Hematopoietic multipotent progenitor cell treated with erythropoietin and hydrocortisone succinate and interleukin-3 and kit ligand, for 17 days (in vitro differentiated cells): ENCODE measurements at regions not wholly inside any gene's neighbourhood (a gene's known extent, or its start where the extent isn't known, plus 50 kb on each side); places are given as distances from the start of the nearest gene placed in this dataset.

Experiments
- DNase-seq: peaks from one replicate; pipeline ENCODE4 v3.0.0-alpha.2; 2015; ENCODE audit warnings: low spot score

- no peak for DNase-seq
Measured at GRCh38 chr10:65796472-65796871, 1129.4 kb upstream of the LRRTM3 start.

GRCh38 chr10:65798133-65798532 is 1127.7 kb upstream of the LRRTM3 start:
- no peak for DNase-seq

GRCh38 chr10:65802391-65802790 is 1123.4 kb upstream of the LRRTM3 start:
- no peak for DNase-seq

GRCh38 chr10:65805511-65805910 is 1120.3 kb upstream of the LRRTM3 start:
- no peak for DNase-seq

- DNase-seq, result no peak
Measured at GRCh38 chr10:65805993-65806392, 1119.8 kb upstream of the LRRTM3 start.

GRCh38 chr10:65808687-65809333 is 1117.0 kb upstream of the LRRTM3 start:
- DNase-seq, result no peak

GRCh38 chr10:65811931-65812525 is 1113.8 kb upstream of the LRRTM3 start:
- no peak for DNase-seq

- no peak for DNase-seq
Measured at GRCh38 chr10:65816536-65816935, 1109.3 kb upstream of the LRRTM3 start.

- DNase-seq, result no peak
Measured at GRCh38 chr10:65818990-65819389, 1106.8 kb upstream of the LRRTM3 start.

GRCh38 chr10:65827359-65827758 is 1098.5 kb upstream of the LRRTM3 start:
- no peak for DNase-seq

GRCh38 chr10:65838811-65839210 is 1087.0 kb upstream of the LRRTM3 start:
- no peak for DNase-seq

- no peak for DNase-seq
Measured at GRCh38 chr10:65843203-65843602, 1082.6 kb upstream of the LRRTM3 start.

GRCh38 chr10:65845916-65846315 is 1079.9 kb upstream of the LRRTM3 start:
- DNase-seq, result no peak

- no peak for DNase-seq
Measured at GRCh38 chr10:65846541-65846940, 1079.3 kb upstream of the LRRTM3 start.

- no peak for DNase-seq
Measured at GRCh38 chr10:65846949-65847348, 1078.9 kb upstream of the LRRTM3 start.

GRCh38 chr10:65847436-65848230 is 1078.2 kb upstream of the LRRTM3 start:
- DNase-seq, result no peak

GRCh38 chr10:65858841-65859240 is 1067.0 kb upstream of the LRRTM3 start:
- DNase-seq, result no peak

GRCh38 chr10:65861249-65861648 is 1064.6 kb upstream of the LRRTM3 start:
- DNase-seq, result no peak
